ENCODE measurements at regions not wholly inside any gene's neighbourhood (a gene's known extent, or its start where the extent isn't known, plus 50 kb on each side); places are given as distances from the start of the nearest gene placed in this dataset.
"Not testable (repeated sequence)": the region's sequence is repeated elsewhere in the genome, so short reads cannot be mapped to it uniquely, and the experiment has no call there.

- no peak for DNase-seq
Measured at GRCh38 chr2:36302911-36303310, 52.7 kb upstream of the CRIM1 start.

GRCh38 chr2:36301843-36302242, 53.7 kb upstream of the CRIM1 start:
- DNase-seq, result no peak

- DNase-seq, result no peak
Measured at GRCh38 chr2:36300697-36301096, 54.9 kb upstream of the CRIM1 start.

GRCh38 chr2:36296798-36297197, 58.8 kb upstream of the CRIM1 start:
- DNase-seq, result no peak

- peak; percentile 18 for DNase-seq
Measured at GRCh38 chr2:36294316-36294721, 61.3 kb upstream of the CRIM1 start.

GRCh38 chr2:36290306-36290856, 65.2 kb upstream of the CRIM1 start:
- DNase-seq, result no peak

GRCh38 chr2:36289731-36290130, 65.8 kb upstream of the CRIM1 start:
- no peak for DNase-seq

GRCh38 chr2:36287363-36288275, 68.0 kb upstream of the CRIM1 start:
- DNase-seq, result peak; percentile 52

GRCh38 chr2:36279506-36279905, 76.1 kb upstream of the CRIM1 start:
- DNase-seq, result not testable (repeated sequence)

GRCh38 chr2:36277881-36278523, 77.6 kb upstream of the CRIM1 start:
- DNase-seq, result no peak

- DNase-seq, result peak; percentile 62
Measured at GRCh38 chr2:36277146-36277808, 78.3 kb upstream of the CRIM1 start.

- DNase-seq, result no peak
Measured at GRCh38 chr2:36271266-36271665, 84.3 kb upstream of the CRIM1 start.

- DNase-seq, result no peak
Measured at GRCh38 chr2:36270758-36271157, 84.8 kb upstream of the CRIM1 start.

- DNase-seq, result no peak
Measured at GRCh38 chr2:36267194-36267593, 88.4 kb upstream of the CRIM1 start.

- DNase-seq, result no peak
Measured at GRCh38 chr2:36266536-36267121, 88.9 kb upstream of the CRIM1 start.

GRCh38 chr2:36262581-36262980, 93.0 kb upstream of the CRIM1 start:
- DNase-seq, result no peak

GRCh38 chr2:36255863-36256262, 99.7 kb upstream of the CRIM1 start:
- DNase-seq, result no peak

GRCh38 chr2:36253086-36253485, 102.5 kb upstream of the CRIM1 start:
- no peak for DNase-seq

- DNase-seq, result no peak
Measured at GRCh38 chr2:36246320-36246990, 109.1 kb upstream of the CRIM1 start.

- no peak for DNase-seq
Measured at GRCh38 chr2:36245651-36246050, 109.9 kb upstream of the CRIM1 start.

GRCh38 chr2:36238106-36238505, 117.5 kb upstream of the CRIM1 start:
- no peak for DNase-seq

- no peak for DNase-seq
Measured at GRCh38 chr2:36235882-36236281, 119.7 kb upstream of the CRIM1 start.
